ENCODE measurements at regions not wholly inside any gene's neighbourhood (a gene's known extent, or its start where the extent isn't known, plus 50 kb on each side); places are given as distances from the start of the nearest gene placed in this dataset.

GRCh38 chr1:60436186-60436585, 362.6 kb upstream of the C1orf87 start:
- TF ChIP-seq CTCF (IDR thresholded peaks at IDR 0.05) (no peak), POLR2A (IDR thresholded peaks at IDR 0.05) (no peak), POLR2AphosphoS5 (IDR thresholded peaks at IDR 0.05) (no peak), EP300 (IDR thresholded peaks at IDR 0.05) (no peak)
